D721Med (cell line): ENCODE measurements at regions not wholly inside any gene's neighbourhood (a gene's known extent, or its start where the extent isn't known, plus 50 kb on each side); places are given as distances from the start of the nearest gene placed in this dataset.

Experiments used
- DNase-seq: peaks from one replicate; pipeline ENCODE4 v3.0.0; 2011; ENCODE audit warnings: low spot score; ENCODE audit not compliant: insufficient read length
- FAIRE-seq: peaks from 2 replicates; lab custom pipeline; 2011; peaks lifted over from hg19 to GRCh38; lab: Jason Lieb, UNC
- CTCF ChIP-seq: IDR thresholded peaks from 2 replicates; pipeline ENCODE4 v1.5.1; 2012; ENCODE audit warnings: mild to moderate bottlenecking, control low read depth; ENCODE audit not compliant: insufficient read depth; ENCODE audit errors: missing control alignments

DNA sequence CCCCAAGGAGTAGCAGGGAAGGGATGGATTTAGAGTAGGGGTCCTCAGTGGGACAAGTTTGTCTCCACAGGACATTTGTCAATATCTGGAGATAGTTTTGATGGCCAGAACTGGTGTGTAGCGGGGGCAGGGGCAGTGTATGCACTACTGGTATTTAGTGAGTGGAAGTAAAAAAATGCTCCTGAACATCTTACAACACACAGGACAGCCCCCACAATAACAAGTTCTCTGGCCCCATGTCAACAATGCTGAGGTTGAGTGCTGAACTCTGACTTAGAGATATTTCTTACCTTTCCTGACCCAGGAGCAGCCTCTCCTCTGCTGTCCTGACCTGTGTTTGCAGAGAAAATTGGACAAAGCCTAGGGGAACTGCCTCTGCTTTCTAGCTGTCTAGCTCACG is 365.8 kb downstream of the HAPSTR1 start:
- no peak for FAIRE-seq
- DNase-seq, result no peak
- TF ChIP-seq CTCF, result no peak

GRCh38 chr16:9458816-9459215 is 367.4 kb downstream of the HAPSTR1 start:
- DNase-seq (no peak), FAIRE-seq (no peak)
- TF ChIP-seq CTCF, result no peak

DNA sequence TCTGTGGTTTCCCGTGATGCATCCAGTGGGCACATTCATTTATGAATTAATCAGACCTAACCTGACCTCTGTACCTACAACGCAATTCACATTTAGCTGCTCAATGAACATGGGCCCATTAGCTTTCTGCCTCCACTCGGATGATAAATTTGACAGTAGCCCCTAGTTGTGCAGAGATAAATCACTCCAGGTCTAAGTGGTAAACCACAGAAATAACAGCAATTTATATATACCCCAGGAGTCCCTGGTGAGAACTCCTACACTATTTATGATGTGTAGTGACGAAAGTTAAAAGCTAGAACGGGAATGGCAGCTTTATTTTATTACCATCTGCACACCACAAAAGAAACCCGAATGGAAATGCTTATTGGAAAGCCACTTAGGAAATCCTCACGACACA is 371.5 kb downstream of the HAPSTR1 start:
- FAIRE-seq (no peak), DNase-seq (no peak)
- TF ChIP-seq CTCF, result no peak

DNA sequence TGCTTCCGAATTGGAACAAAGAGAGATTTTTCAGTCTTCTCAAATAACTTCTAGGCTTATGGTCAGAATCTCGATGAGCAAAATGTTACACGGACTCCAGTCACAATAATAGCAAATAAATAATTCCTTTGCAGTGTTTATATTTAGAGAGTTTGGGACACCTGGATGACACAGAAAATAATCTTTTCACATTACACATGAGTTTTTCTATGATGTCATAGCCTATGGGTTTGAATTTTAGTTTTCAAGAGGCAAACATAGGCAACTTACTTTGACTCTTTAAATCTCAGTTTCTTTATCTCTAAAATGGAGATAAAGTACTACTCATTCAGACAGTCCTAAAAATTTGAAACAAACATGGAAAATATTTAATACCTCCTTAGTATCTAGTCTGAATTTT is 372.0 kb downstream of the HAPSTR1 start:
- no peak for TF ChIP-seq CTCF
- FAIRE-seq (no peak), DNase-seq (no peak)

DNA sequence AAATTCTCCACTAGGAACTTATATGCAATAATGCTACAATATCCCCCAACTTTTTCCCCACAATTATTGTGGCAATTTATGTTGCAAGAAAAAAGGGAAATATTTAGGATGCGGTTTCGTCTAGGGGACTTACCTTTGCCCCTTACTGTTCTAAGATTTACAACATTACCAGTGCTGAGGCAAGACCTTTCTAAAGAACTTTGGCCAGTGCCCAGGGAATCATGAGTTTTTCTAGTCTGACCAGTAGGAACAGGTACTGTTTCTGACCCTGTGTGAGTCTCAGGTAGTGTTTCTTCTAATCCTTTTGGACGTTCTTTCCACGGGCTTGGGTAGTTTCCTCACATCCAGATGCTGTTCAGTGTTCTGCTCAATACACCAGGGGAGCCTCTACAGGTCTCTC is 373.7 kb downstream of the HAPSTR1 start:
- FAIRE-seq (no peak), DNase-seq (no peak)
- TF ChIP-seq CTCF, result no peak

- no peak for TF ChIP-seq CTCF
- DNase-seq, result no peak
- no peak for FAIRE-seq
Measured at GRCh38 chr16:9469512-9469911, 378.1 kb downstream of the HAPSTR1 start.

DNA sequence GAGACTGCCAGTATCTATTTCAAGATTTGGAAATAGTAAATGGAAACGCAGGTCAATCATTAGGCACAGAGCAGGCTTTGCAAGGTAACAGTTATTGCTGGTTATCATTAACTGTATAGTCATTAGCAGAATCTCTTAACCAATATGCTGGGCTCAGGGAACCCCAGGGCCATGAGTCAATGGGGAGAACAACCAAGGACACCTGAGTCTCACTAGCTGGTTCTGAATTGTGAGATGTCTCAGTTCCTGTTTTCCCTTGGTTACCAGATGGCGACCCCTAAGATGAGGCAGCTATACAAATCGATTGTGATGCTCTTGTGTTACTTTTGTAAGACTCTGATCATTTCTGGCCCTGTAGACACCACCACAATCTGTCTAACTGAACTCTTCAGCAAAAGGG is 385.3 kb downstream of the HAPSTR1 start:
- DNase-seq (no peak), FAIRE-seq (no peak)
- TF ChIP-seq CTCF, result no peak
